Ureter (tissue), 1 donor: ENCODE measurements at regions not wholly inside any gene's neighbourhood (a gene's known extent, or its start where the extent isn't known, plus 50 kb on each side); places are given as distances from the start of the nearest gene placed in this dataset.

Source experiments
- DNase-seq: peaks from one replicate; pipeline ENCODE4 v3.0.0-alpha.2; 2020; ENCODE audit warnings: low spot score
- donor health status: DM: yes; HTN: yes; CAD: no.

DNA sequence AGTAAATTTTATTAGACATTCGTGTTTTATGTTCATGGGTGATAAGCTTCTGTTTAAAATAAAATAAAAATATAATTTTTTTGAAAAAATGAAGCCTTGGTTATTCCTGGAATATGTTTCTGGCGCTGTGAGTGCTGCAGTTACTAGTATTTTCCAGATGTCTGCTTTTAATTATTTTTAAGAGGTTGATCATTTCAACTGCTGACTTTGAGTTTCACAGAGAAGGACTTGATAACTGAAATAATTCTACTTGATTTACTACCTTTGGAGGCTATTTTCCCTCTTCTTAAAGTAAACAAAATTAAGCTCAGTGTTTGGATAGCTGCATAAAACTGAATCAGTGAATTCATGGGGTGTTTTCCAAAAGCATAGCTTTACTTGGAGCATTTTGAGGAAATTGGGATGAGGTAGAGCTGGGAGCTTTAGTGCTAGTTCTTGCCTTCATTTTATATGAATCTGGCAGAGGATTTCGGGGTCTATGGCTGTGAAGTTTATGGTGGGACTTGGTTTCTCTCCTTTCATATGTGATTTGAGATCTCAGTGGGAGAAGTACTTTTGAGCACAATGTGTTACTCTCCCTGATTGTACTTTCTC, 666.5 kb downstream of the DCDC2C start:
- no peak for DNase-seq

DNA sequence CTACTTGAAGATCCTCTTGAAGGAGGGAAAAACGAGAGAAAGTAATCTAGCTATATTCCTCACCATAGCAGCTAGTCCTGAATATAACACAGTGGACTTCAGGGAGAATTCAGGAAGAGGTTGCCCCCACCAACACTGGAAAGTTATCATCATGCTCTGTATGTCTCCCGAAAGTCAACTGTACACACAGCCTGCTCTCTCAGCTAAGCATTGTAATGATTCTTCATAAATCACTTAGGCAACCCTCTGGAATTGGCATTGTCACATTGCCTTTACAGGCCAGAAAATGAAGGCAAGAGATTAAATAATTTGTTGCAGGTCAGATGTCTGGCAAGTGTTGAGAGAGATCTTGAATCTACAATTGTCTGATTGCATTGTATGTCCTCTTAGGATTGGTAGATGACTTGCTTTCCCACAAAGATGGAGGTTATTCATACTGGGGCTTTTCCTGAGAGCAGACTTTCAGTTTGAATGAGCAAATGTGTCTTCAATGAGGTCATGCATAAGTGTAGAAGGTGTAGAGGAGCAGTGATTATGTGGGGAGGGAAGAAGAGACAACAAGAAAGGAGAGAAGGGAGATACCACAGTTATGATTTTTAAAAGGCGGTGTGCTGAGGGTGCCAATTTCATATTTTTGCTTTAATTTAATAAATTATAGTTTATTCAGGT, 667.2 kb downstream of the DCDC2C start:
- DNase-seq = no peak

- DNase-seq = no peak
Measured at GRCh38 chr2:4381049-4381448, 677.7 kb downstream of the DCDC2C start.

GRCh38 chr2:4381773-4382172, 678.4 kb downstream of the DCDC2C start:
- DNase-seq = no peak

GRCh38 chr2:4391013-4391412, 687.6 kb downstream of the DCDC2C start:
- no peak for DNase-seq

DNA sequence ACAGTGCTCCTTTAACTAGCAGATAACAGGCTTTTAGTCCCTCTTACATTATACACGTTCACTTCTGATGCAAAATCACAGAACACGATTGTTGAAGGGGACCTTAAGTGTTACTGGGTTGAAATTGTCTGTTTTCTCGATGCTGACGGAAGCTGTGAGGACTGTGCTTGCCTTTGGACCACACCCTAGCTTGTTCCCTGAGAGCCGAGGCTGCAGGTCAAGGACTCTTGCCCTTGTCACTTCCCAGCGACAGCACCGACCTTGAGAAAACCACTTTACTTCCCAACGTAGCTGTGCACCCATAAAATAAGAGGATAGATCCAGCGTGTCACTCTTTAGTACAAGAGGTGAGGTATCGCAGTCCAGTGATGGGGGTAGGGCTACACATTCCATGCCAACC, 701.0 kb downstream of the DCDC2C start:
- no peak for DNase-seq

GRCh38 chr2:4408321-4408720, 704.9 kb downstream of the DCDC2C start:
- no peak for DNase-seq

GRCh38 chr2:4412637-4413187, 709.3 kb downstream of the DCDC2C start:
- no peak for DNase-seq

DNA sequence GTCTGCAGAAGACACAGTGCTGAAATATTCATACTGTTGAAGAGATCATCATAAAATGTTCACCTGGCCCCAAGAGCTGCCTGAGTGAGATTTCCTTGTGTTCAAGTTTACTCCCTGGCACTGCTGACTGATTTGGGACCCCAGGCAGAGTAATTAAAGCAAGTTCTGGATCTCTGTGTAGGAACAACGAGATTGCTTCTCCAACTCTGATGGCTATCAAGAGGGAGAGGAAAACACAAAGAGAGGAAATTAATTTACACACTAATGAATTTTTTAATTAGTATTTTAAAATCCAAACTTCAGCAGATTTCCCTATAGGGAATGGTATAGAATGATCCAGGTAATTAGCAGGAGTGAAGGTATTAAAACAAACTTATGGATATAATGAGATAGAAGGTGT, 711.8 kb downstream of the DCDC2C start:
- no peak for DNase-seq

GRCh38 chr2:4415810-4416413, 712.5 kb downstream of the DCDC2C start:
- no peak for DNase-seq

GRCh38 chr2:4416431-4416830, 713.1 kb downstream of the DCDC2C start:
- DNase-seq = no peak

- DNase-seq = no peak
Measured at GRCh38 chr2:4417771-4418170, 714.4 kb downstream of the DCDC2C start.

DNA sequence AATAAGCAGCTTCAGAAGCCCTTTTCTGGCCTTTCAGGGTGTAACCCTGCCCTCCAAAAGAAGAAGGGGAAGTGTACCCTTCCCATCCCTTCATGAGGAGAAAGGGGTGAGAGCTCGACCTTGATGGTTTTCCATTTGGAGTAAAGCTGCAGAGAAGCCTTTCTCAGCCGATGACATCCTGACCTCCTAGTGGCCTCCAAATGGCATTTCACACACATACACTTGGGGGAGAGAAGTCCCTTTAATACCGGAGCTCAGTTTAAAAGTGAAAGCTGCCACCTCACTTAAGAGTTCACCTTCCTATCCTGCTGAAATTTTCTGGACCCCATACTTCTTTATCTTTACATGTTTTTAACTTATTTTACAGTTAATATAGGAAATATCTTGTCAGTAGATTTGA, 716.7 kb downstream of the DCDC2C start:
- DNase-seq = no peak

DNA sequence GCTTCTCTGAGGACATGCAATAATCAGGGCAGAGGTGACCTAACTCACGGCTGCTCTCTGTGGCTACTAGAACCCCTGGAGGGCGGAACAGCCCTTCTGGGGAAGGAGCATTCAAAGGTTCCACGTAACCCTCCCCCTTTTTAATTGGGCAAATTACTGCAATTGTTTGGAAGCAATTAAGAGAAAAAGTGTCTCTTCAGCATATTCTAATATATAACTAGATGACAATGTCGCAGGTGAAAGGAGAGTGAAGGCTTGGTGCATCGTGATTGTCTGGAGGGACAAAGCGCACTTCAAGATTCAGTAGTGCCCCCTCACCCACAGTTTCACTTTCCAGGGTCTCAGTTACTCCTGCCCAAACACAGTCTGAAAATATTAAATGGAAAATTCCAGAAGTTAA, 720.8 kb downstream of the DCDC2C start:
- no peak for DNase-seq

- DNase-seq = no peak
Measured at GRCh38 chr2:4427083-4427482, 723.7 kb downstream of the DCDC2C start.

DNA sequence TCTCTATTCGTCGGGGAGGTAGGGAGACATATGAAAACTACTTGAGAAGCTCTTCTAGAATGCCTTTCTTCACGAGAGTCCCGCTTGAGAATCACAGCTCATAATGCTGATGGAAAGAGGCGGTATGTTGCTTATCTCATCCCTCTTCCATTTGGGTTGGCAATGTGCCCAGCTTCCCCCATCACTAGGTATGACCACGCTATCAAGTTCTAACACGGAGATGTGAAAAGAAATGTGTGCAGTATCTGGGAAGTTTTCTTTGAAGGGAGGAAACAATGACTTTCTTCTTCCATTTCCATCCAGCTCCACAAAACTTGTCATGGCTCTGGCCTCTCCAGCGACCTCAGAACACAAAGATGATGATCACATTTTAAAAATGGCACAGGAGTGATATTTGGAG, 742.4 kb downstream of the DCDC2C start:
- DNase-seq = no peak

DNA sequence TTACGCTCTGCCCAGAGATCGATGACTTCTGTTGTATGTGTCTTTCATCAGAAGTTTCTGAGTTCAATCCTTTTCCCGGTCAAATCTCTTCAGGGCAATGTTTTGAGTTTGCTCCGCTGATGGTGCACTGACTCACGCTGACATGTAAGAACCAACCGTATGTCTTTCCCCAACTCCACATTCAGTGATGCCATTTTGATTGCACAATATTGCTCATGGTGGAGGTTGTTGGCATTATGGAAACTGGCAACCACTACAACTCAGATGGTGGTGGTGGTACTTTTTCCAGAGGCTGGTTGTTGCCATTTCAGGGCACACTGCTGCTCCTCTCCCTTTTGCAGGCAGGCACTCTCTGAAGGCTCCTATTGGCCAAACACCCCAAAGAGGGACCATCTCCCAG, 751.5 kb downstream of the DCDC2C start:
- DNase-seq = no peak

- no peak for DNase-seq
Measured at GRCh38 chr2:4455486-4456155, 752.2 kb downstream of the DCDC2C start.

DNA sequence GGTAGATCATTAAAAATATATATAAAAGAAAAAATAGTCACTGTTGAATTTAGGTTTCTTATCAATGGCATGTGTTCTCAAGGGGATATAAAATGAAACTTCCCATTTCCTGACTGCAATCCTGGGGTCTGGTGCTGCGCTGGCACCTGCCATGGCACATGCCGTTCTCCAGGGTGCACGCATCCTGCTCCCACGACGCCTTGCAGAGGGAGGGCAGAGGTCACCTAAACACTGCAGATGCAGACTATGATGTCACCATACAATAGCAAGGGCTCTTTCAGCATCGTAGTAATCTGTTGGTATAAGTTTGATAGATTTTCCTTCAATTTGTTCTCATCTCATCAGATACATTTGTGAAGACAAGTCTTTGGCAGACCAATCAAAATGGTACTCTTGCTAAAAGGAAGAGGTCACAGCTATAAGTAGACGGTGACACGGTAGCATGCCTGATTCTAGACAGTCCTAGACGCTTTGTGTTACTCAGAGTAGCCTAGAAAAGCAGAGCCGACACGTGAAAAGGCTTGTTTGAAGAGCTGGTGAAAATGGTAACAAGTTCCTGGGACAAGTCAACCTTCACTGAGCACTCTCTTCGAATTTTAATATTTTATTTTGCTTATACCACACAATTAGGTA, 761.4 kb downstream of the DCDC2C start:
- no peak for DNase-seq

GRCh38 chr2:4465671-4466070, 762.3 kb downstream of the DCDC2C start:
- no peak for DNase-seq

- no peak for DNase-seq
Measured at GRCh38 chr2:4475618-4476017, 772.2 kb downstream of the DCDC2C start.

DNA sequence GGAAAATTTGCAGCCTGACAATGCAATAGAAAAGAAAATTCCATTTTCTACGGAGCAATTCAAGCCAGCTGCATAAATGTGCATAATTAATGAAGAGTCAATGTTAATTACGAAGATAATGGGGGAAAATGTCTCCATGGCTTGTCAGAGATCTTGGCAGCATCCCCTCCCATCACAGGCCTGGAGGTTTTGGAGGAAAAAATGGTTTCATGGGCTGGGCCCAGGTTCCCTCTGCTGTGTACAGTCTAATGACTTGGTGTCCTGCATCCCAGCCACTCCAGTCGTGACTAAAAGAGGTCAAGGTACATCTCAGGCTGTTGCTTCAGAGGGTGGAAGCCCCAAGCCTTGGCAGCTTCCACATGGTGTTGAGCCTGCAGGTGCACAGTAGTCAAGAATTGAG, 779.7 kb downstream of the DCDC2C start:
- no peak for DNase-seq
